NCI-H146 (cell line): ENCODE measurements at regions not wholly inside any gene's neighbourhood (a gene's known extent, or its start where the extent isn't known, plus 50 kb on each side); places are given as distances from the start of the nearest gene placed in this dataset.
A peak's percentile ranks its signal among the peaks of the same experiment; 100 is the strongest.

Source experiments
- DNase-seq: peaks from one replicate; lab custom pipeline; 2025; lab: John Stamatoyannopoulos, UW

DNA sequence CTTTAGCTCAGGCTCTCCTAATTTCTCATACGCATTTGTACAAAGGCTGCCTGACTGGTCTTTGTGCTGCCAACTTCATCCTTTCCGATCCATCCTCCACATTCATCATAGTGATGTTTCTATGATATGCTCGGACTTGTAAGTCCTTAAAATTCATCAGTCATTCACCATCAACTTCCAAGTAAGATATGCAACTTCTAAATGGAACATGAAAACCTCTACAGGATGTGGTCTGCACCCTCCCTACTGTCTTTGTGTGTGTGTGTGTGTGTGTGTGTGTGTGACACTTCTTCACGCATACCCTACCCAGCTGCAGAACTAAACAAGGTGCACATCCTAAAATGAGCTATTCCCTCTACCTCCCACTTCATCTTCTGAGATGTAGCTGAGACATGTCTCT lies 397.9 kb upstream of the NR5A2 start:
- DNase-seq: no peak

DNA sequence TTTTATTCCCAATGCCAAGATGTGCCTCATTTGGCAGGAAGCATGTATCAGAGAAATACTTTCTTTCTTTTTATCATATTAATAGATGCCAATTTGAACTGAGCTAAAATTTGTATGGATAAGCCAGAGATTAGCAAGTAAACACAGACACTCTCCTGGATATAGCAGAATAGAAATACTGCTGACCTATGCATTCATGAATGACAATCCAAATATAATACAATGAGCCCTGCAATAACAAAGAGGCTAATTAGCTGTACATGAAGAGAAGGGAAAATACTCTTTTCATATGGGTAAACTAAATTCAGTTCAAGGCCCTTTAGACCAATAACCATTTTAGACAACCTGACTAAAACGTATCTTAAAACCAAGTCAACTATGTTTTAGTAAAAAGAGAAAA lies 388.1 kb upstream of the NR5A2 start:
- no peak for DNase-seq

DNA sequence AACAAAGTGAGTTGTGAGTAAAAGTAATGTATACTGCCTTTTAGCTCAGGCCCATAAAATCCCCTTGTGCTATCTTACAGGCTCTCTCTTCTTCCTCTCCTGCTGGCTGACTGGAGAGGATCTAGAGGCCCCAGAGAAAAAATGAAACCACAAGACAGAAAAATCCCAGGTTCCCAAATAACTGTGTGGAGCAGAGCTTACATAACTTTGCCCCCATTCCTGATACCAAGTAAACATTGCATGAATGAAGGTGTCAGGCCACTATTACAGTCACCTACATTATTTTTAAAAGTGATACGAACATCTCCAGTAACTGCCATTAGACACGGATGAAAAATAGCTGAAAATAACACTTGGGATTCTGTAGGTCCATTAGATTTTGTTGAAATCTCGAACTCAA lies 386.0 kb upstream of the NR5A2 start:
- DNase-seq: no peak

DNA sequence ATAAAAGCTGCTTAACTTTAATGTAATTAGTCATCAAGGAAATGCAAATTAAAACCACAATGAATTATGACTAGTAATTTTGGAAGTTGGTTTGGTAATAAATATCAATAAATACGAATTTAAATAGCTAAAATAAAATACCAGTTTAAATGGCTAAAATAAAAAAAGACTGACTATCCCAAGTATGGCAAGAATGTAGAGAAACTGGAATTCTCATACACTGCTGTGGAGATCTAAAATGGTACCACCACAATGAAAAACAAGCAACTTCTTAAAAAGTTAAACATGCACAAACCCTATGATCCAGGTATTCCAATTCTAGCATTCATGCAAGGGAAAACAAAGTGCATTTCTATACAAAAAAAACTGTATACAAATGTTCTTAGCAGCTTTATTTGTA lies 382.6 kb upstream of the NR5A2 start:
- no peak for DNase-seq

DNA sequence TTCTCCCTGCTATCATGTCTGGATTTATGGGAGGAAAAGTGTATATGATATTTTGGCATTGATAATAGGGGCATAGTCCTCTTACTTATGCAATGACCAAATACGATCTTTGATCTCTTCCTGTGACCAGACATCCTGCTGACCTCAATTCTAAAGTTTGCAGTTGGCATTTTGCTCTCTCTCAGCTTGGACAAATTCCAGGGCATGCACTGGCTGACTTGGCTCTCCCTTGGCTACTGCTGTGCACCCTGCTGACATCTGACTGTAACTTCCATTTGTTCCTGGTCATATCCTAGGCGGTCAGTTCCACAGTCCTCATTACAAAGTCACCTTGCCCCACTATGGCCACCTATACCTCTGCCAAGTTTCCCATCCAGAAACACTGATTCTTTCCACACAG lies 380.7 kb upstream of the NR5A2 start:
- DNase-seq: no peak

DNA sequence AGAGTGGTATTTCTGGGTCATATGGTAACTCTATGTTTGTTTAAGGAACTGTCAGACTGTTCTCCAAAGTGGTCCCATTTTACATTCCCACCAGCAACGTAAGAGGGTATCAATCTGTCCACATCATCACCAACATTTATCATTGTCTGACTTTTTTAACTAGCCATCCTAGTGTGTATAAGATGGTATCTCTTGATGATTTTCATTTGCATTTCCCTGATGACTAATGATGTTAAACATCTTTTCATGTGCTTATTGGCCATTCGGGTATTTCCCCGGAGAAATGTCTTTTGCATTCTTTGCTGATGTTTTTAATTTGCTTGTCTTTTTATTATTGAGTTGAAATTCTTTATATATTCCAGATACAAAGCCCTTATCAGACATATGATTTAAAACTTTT lies 370.1 kb upstream of the NR5A2 start:
- DNase-seq: no peak

DNA sequence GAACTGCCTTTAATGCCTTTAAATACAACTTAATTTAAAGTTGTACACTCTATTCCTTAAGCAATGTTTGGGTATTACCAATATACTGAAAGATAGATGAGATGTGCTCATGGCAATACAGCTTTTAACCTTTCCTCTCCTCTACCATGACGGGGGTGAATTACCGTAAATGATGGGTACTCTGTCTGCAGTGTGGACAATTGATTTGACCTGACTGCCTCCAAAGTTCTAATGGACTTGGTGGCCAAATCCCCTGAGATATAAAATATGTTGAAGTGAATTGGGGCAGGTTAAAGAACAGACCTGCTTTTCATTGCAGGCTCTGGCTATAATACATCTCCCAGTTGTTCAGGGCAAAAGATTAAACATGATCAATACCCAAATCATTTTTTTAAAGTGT lies 367.4 kb upstream of the NR5A2 start:
- no peak for DNase-seq

DNA sequence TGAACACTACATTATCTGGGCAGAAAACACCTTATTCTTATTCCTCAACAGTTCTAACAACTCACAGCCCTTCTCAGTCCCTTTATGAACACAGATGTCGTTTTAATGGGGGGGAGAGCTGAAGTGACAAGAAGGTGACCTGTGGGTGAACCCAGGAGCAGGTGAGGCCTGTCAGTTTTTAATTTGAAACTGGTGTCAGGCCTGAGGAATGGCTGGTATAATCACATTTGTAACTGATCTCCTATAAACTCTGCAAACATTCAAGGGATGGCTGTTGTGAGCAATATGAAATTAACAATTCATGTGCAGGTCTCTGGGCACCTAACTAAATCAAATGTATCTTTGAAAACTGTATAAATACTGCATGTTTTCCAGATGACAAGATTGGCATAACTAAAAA lies 362.1 kb upstream of the NR5A2 start:
- no peak for DNase-seq

DNA sequence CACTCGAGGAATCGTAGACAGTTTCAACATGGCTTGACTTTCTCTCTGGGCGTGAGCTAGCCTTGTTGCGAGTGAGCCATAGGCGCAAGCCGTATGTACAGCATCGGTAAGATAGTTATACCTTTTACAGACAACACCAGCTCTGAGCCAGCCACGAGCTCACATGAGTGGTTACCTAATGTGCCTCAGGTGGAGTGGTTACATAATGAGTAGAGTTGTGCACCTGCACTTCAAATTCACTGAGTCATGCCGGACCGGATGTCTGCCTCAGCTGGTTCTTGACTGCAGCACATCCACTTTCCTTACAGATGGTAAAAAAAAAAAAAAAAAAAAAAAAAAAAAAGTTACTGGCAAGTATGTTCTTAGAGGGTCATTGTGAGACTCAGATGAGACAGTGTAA lies 360.4 kb upstream of the NR5A2 start:
- no peak for DNase-seq

DNA sequence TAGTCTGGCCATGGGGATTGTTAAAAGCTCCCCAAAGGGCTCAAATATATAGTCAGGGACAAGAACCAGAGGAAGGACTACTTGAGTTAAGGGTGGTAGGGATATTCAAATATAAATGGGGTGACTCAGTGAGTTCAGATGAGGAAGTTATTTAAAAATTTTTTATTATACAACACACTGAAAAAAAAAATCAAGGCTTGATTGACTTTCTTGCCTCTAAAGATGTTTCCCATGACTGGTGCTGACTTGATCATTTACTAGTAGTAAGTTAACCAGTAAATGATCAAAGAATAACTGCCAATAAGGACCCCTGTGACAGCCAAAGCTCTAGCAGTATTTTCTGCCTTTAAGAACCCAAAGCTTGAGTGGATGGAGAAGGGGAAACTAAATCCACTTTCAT lies 357.6 kb upstream of the NR5A2 start:
- no peak for DNase-seq

DNA sequence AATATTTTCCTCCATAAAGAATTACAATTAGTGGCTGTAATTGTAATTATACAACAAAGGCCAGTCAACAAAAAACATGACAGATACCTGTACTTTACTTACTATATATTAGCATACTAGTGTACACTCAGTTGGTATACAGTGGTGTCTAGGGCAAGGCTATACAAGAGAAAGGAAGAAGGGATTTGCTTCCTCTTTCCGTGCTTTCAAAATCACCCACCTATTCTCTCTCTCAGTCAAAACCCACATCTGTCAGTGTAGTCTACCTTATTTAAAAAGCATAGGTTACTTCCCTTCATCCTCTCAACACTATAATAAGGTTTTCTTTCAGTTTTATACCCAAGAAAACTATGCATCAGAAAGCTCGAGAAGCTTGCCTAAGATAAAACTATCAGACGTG lies 355.8 kb upstream of the NR5A2 start:
- no peak for DNase-seq

DNA sequence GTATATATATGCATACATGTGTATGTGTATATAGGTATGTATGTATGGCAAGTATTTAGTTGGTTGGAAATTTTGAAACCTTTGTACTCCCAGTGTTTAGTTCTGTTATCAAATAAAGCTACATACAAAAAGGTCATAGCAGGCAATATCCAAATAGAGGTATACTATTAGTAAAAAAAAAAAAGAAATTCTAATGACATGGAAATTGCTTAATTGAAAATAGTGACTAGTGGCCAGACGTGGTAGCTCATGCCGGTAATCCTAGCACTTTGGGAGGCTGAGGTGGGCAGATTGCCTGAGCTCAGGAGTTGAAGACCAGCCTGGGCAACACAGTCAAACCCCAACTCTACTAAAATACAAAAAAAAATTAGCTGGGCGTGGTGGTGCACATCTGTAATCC lies 351.6 kb upstream of the NR5A2 start:
- no peak for DNase-seq

DNA sequence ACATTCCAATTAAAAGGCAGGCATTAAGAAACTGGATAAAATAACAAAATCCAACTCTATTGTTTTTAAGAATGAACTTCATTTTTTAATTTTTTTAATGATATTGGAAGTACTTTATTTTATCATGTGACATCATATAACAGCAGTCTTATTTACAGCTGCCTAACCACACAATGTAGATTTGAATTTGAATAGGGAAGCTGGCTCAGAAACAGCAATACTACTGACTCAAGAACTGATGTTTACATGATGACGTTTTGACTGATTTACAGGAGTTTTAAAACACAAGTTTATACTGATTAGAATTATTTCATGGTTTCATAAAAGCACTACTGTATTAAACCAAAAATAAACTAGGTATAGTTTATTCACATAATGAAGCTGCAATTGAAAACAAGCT lies 348.7 kb upstream of the NR5A2 start:
- no peak for DNase-seq

DNA sequence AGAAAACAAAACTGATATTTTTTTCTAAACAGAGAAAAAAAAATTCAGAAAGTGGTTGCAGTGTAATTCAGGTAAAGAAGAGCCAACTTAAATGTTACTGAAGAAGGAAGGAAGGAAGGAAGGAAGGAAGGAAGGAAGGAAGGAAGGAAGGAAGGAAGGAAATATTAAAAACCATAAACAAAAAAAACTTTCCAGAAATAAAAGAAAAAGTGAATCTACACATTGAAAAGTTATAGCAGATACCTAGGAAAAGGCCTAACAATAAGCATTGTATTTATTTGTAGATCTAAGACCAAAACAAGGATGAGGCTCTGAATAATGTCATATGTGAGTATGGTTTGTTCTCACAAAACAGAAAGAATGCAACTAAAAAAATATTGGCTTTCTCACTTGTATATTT lies 345.4 kb upstream of the NR5A2 start:
- DNase-seq: no peak

DNA sequence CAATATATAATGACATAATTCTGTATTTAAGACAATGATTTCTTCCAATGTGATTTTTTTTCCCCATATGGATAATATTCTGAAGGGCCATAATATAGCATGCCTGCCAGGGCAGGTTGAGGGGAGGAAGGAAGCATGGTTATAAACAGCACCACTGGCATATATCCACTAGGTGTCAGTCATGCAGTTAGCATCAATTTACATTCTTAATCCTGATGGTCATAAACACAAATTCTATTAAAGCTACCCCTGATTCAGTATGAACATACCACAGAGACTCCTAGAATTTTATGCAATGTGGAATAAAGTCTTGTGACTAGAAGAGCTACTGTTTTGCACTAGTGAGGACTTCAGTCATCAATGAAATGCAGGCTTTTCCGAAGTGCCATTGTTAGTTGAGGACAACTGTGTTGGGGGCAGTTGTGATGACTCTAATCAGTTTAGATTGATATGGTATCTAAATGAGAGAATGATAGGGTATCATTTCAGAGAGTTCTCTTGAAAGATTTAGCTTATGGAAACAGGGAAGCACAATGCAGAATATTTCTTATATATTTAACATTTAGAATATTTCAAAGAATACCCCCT lies 342.7 kb upstream of the NR5A2 start:
- peak; percentile 11 for DNase-seq

DNA sequence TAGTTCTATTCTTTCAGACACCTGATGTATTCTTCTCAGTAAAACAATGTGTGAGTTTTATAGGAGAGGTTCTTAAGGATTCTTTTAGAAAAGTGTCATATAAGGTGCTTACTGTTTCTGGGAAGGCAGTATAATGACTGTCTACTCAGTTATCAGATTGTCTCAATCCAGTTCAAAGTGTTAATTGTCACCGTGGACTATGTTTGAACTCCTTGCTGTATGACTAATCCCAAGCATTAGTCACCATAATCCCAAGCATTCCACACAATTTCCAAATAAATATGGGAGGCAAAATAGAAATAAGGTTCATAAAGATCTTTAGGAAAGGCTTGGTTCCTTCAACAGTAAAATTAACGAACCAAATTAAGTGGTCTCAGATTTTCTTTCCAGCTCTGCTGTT lies 342.1 kb upstream of the NR5A2 start:
- no peak for DNase-seq

DNA sequence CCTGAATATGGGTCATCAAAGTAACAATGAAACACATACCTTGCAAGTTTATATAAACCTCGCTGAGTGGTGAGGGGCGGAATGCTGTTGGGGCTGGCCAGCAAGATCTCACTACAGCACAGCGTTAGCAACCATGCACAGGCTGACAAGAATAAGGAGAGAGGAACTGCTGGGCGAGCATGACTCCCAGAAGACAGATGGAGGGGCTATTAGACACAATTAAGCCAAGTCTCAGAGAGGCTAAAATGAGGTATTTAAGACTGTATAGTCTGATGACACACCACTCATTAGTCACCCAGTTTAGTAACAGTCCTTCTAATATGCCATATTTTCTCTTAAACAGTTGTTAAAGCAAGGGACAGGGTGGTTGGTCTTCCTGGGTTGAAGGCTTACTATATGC lies 340.2 kb upstream of the NR5A2 start:
- DNase-seq: no peak

DNA sequence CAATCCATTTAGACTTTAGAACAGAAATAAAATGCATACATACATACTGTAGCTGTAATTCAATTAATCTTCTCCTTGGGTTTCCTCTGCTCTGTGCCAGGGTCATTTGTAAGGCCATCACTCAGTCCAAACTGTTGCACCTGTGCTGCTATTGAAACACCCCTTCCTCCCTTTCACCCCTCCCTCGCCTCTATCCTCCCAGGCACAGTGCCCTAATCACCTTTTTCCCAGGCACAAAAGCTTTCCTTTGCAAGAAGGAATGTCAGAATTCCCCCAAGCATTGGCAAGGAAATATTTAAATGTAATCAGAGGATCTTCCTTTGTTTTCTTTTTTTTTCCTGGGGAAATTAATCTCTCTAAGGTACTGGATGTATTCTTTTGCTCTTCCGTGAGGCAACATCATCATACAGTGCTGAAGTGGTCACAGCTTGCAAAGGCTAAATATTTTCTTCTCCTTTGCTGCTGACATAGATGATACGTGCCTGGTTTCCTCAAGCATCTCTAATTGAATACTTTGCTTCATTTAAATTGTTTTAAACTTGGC lies 339.3 kb upstream of the NR5A2 start:
- DNase-seq: no peak

DNA sequence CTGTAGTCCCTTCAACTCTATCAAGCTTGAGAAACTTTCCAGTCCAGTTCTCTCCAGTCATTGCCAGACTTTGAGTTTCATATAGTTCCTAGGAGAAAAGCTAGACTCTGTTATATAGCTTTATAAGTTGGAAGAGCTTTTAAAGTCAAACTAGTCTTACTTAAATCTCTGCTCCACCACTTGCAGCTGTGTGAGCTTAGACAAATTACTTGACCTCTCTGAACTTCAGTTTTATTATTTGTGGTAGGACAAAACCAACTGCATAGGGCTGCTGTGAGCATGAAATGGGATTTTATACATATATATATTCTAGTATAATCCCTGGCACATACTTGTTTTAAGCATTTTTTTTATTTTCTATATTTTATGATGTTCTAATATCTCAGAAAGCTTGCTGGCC lies 338.7 kb upstream of the NR5A2 start:
- DNase-seq: no peak

DNA sequence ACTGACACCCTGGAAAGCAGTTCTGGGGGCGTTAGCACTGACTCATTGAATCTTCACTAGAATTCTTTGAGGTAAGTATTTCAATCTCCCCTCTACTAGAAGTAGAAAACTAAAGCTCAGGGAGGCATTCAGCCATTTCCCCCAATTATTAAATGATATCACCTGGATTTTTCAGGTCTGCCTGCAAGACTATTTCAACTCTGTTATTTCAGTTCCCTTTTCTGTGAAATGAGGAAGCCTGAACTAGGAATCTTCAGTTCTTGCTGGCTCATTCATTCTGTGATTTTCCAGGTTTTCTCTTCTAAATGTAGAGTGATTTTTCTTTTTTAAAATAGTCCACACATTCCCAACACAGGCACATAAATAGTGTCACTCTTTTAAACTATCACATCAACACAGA lies 337.0 kb upstream of the NR5A2 start:
- no peak for DNase-seq

DNA sequence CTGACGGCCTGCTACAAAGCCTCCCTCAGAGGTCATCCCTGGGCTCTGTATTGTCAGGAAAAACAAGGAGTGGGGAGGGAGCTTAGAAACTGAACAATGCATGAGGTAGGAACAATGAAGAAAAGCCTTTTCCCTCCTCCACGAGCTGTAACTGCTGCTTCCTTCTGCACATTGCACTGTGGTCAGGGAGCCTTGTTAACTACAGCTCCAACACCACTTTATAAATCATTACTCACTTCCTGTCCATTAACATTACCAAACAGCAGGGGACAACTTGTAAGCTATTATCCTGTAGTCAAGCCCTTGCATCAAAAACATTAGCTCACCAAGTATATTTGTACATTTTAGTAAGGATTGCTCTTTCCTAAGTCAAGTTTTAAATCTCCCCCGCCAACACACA lies 336.0 kb upstream of the NR5A2 start:
- DNase-seq: peak; percentile 1

DNA sequence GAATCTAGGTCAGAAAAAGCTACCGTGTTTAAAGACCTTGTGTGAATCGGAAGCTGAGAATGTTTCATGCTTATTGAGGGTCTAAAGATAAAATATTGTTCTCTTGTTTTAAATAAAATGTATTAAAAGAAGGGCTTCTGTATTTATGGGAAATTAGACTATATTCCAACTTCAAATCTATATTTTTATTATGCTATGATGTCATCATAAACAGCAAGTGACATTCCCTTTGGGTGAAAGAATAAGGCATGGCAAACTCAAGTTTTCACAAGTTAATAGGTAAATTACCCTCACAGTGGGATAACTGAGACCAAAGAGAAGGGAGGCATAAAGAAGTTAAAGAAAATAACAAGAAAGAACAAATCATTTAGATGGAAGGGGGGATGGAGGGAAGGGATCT lies 333.8 kb upstream of the NR5A2 start:
- DNase-seq: no peak

DNA sequence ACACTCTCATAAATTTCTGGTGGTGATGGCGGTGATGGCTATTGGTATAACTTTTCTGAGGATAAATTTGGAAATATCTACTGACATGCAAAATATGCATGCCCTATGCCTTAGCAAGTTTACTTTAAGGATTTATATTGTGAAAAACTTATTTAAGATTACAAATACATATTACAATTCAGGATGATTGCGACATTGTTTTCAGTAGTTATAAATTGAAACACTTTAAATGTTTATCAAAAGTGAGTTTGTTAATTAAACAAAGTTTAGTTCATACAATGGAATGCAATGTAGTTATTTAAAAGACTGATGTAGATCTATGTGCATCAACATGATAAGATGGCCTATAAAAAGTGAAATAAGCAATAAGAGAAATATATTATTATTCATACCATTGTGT lies 331.3 kb upstream of the NR5A2 start:
- no peak for DNase-seq

DNA sequence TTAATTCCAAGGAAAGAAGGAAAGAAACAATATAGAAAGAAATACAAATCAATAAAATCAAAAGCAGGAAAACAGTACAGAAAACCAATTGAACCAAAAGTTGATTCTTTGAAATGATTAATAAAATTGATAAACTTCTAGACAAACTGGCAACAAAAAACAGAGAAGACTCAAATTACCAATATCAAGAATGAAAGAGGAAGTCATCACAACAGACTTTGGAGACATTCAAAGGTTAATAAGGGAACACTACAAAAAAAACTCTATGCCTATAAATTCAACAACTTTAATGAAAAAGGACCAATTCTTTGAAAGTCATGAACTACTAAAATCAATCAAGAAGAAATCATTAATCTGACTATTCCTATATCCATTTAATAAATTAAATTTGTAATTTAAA lies 329.3 kb upstream of the NR5A2 start:
- no peak for DNase-seq

DNA sequence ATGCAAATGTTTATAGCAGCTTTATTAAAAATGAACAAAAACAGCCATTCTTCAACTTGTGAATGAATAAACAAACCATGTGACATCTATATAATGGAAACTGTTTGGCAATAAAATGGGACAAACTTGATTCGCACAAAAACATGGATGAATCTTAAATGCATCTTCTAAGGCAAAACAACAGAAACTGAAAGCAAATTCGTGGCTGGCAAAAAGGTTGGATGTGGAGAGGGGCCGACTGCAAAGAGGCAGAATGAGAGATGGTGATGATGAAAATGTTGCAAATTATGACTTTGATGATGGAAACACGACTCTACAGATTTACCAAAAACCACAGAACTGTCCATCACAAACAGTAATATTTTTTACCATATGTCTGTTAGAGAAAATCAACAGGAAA lies 327.0 kb upstream of the NR5A2 start:
- DNase-seq: no peak
